Spleen (tissue), 7 donors: ENCODE measurements at regions not wholly inside any gene's neighbourhood (a gene's known extent, or its start where the extent isn't known, plus 50 kb on each side); places are given as distances from the start of the nearest gene placed in this dataset.

ENCODE experiments used
- CTCF ChIP-seq, 11 experiments: fragments of 200-600 bp in 7 of 11; fragments of 450-650 bp in 4 of 11; sonication (generic) in 4 of 11; IDR thresholded peaks in 8 of 11; conservative IDR thresholded peaks in 3 of 11; 1 replicate in 7 of 11; 2 replicates in 4 of 11; pipeline versions ENCODE4 v1.4.0 to v1.8.0; 2016 to 2021; ENCODE audit warnings: antibody characterized with exemption in 11 of 11, inconsistent platforms in 4 of 11, mild to moderate bottlenecking in 1 of 11
- POLR2A ChIP-seq, 3 donors: fragments of 450-650 bp; IDR thresholded peaks; one replicate each; pipeline ENCODE4 v1.5.1; 2017; ENCODE audit warnings: antibody characterized with exemption in 3 of 3, mild to moderate bottlenecking in 1 of 3
- POLR2AphosphoS5 ChIP-seq, 3 donors: sonication (generic); formaldehyde crosslinking; IDR thresholded peaks; one replicate each; pipeline ENCODE4 v1.5.1; 2017; ENCODE audit warnings: antibody characterized with exemption in 3 of 3
- donor health status: DM: no; HTN: no; CAD: no; lungs with moderate emphysema.
- donor health status: DM: no; HTN: no; CAD: no.
- donor health status: DM: no; HTN: no; CAD: no.

GRCh38 chr1:2866422-2867086 lies 65.1 kb upstream of the TTC34 start:
- TF ChIP-seq POLR2A (IDR thresholded peaks at IDR 0.05) = no peak
- TF ChIP-seq POLR2AphosphoS5 (IDR thresholded peaks at IDR 0.05) = no peak
- no peak for TF ChIP-seq CTCF (IDR thresholded peaks at IDR 0.05 in 8 of 11, conservative IDR thresholded peaks at IDR 0.05 in 3 of 11)
